Natural killer cell treated with Interleukin-12 subunit alpha and Interleukin-12 subunit beta and Interleukin-15 and Interleukin-18, amount 100 ng/mL, for 72 hours (primary cell): ENCODE measurements at regions not wholly inside any gene's neighbourhood (a gene's known extent, or its start where the extent isn't known, plus 50 kb on each side); places are given as distances from the start of the nearest gene placed in this dataset.

Experiments used
- ATAC-seq, 2 donors: fragments of 150-1000 bp; cut with Tn5 transposase in 1 of 2; sonication (Bioruptor Pico), chemical (Tn5 transposase) in 1 of 2; 2 replicates each; pipeline ENCODE4 v1.10.0; 2021
- DNase-seq: peaks from one replicate; pipeline ENCODE4 v3.0.0; 2022; ENCODE audit warnings: low spot score
- H3K27ac Mint-ChIP-seq, 2 donors: 1 replicate in 1 of 2; 2 replicates in 1 of 2; pipeline ENCODE4 v1.8.0; 2022; ENCODE audit warnings: mixed read lengths in 2 of 2, mild to moderate bottlenecking in 1 of 2, moderate library complexity in 1 of 2
- H3K27me3 Mint-ChIP-seq, 2 donors: 1 replicate in 1 of 2; 2 replicates in 1 of 2; pipeline ENCODE4 v1.8.0; 2022; ENCODE audit warnings: mixed read lengths in 2 of 2
- H3K36me3 Mint-ChIP-seq: one replicate; pipeline ENCODE4 v1.8.0; 2022; ENCODE audit warnings: mixed read lengths
- H3K4me1 Mint-ChIP-seq, 2 donors: 1 replicate in 1 of 2; 2 replicates in 1 of 2; pipeline ENCODE4 v1.8.0; 2022; ENCODE audit warnings: low read depth in 2 of 2, mixed read lengths in 2 of 2, mild to moderate bottlenecking in 1 of 2
- H3K4me3 Mint-ChIP-seq: one replicate; pipeline ENCODE4 v1.8.0; 2022; ENCODE audit warnings: mixed read lengths
- H3K9me3 Mint-ChIP-seq: 2 replicates; pipeline ENCODE4 v1.8.0; 2022; ENCODE audit warnings: mixed read lengths

- H3K4me1 Mint-ChIP-seq = no peaks in the 10 kb centered on the region
- H3K4me3 Mint-ChIP-seq = no peak overlapping the region
- no peaks in the 10 kb centered on the region for H3K36me3 Mint-ChIP-seq
- peaks cover 4% of the 10 kb centered on the region for H3K9me3 Mint-ChIP-seq
- H3K27me3 Mint-ChIP-seq = no peaks in the 10 kb centered on the region
- no peak overlapping the region for H3K27ac Mint-ChIP-seq
- ATAC-seq = no peak
- DNase-seq = no peak
These were observed 497.8 kb downstream of the PLA2G4A start for GRCh38 chr1:187326557-187326956.

- peaks cover 17% of the 10 kb centered on the region for H3K9me3 Mint-ChIP-seq
- no peak for DNase-seq
- ATAC-seq = no peak
- peaks cover 9% of the 10 kb centered on the region for H3K36me3 Mint-ChIP-seq
- no peak overlapping the region for H3K4me3 Mint-ChIP-seq
- H3K27ac Mint-ChIP-seq = no peak overlapping the region
- no peaks in the 10 kb centered on the region for H3K4me1 Mint-ChIP-seq
- H3K27me3 Mint-ChIP-seq = no peaks in the 10 kb centered on the region
These were observed 507.9 kb downstream of the PLA2G4A start for GRCh38 chr1:187336441-187337168.

GRCh38 chr1:187338762-187339412, 510.1 kb downstream of the PLA2G4A start:
- peaks cover 17% of the 10 kb centered on the region for H3K9me3 Mint-ChIP-seq
- no peak for ATAC-seq
- DNase-seq = no peak

GRCh38 chr1:187342495-187342894, 513.7 kb downstream of the PLA2G4A start:
- no peak overlapping the region for H3K4me3 Mint-ChIP-seq
- ATAC-seq = no peak
- DNase-seq = no peak
- H3K36me3 Mint-ChIP-seq = peaks cover 9% of the 10 kb centered on the region
- H3K27ac Mint-ChIP-seq = no peak overlapping the region
- H3K9me3 Mint-ChIP-seq = peaks cover 14% of the 10 kb centered on the region
- no peaks in the 10 kb centered on the region for H3K4me1 Mint-ChIP-seq
- H3K27me3 Mint-ChIP-seq = no peaks in the 10 kb centered on the region

More at GRCh38 chr1:187338762-187339412, 510.1 kb downstream of the PLA2G4A start:
- H3K27me3 Mint-ChIP-seq = no peaks in the 10 kb centered on the region
- no peak overlapping the region for H3K27ac Mint-ChIP-seq
- no peaks in the 10 kb centered on the region for H3K4me1 Mint-ChIP-seq
- peaks cover 9% of the 10 kb centered on the region for H3K36me3 Mint-ChIP-seq
- no peak overlapping the region for H3K4me3 Mint-ChIP-seq

- no peak for DNase-seq
- H3K27me3 Mint-ChIP-seq = no peaks in the 10 kb centered on the region
- H3K4me1 Mint-ChIP-seq = no peaks in the 10 kb centered on the region
- ATAC-seq = no peak
- peaks cover 11% of the 10 kb centered on the region for H3K9me3 Mint-ChIP-seq
- H3K27ac Mint-ChIP-seq = no peak overlapping the region
- peaks cover 7% of the 10 kb centered on the region for H3K36me3 Mint-ChIP-seq
- H3K4me3 Mint-ChIP-seq = no peak overlapping the region
These were observed 545.3 kb downstream of the PLA2G4A start for GRCh38 chr1:187374082-187374481.

- no peak overlapping the region for H3K27ac Mint-ChIP-seq
- H3K9me3 Mint-ChIP-seq = peaks cover 15% of the 10 kb centered on the region
- no peaks in the 10 kb centered on the region for H3K27me3 Mint-ChIP-seq
- H3K4me1 Mint-ChIP-seq = no peaks in the 10 kb centered on the region
- H3K36me3 Mint-ChIP-seq = peaks cover 7% of the 10 kb centered on the region
- no peak for DNase-seq
- H3K4me3 Mint-ChIP-seq = no peak overlapping the region
- no peak for ATAC-seq
These were observed 546.0 kb downstream of the PLA2G4A start for GRCh38 chr1:187374742-187375141.

- H3K27ac Mint-ChIP-seq = no peak overlapping the region
- H3K27me3 Mint-ChIP-seq = no peaks in the 10 kb centered on the region
- ATAC-seq (no peak), DNase-seq (no peak)
- H3K4me1 Mint-ChIP-seq = no peaks in the 10 kb centered on the region
- H3K4me3 Mint-ChIP-seq = no peak overlapping the region
- peaks cover 3% of the 10 kb centered on the region for H3K36me3 Mint-ChIP-seq
- peaks cover 17% of the 10 kb centered on the region for H3K9me3 Mint-ChIP-seq
These were observed 554.6 kb downstream of the PLA2G4A start for GRCh38 chr1:187383366-187383765.

- Mint-ChIP-seq H3K36me3 (no peaks in the 10 kb centered on the region), H3K27me3 (no peaks in the 10 kb centered on the region), H3K4me3 (no peak overlapping the region), H3K4me1 (no peaks in the 10 kb centered on the region), H3K27ac (no peak overlapping the region), H3K9me3 (peaks cover 14% of the 10 kb centered on the region)
- DNase-seq (no peak), ATAC-seq (peak in 1 of 2 donors; percentile 48)
These were observed 555.8 kb downstream of the PLA2G4A start for GRCh38 chr1:187384504-187384903.

- Mint-ChIP-seq H3K27ac (no peak overlapping the region), H3K36me3 (no peaks in the 10 kb centered on the region), H3K4me3 (no peak overlapping the region), H3K27me3 (no peaks in the 10 kb centered on the region), H3K9me3 (peaks cover 6% of the 10 kb centered on the region), H3K4me1 (no peaks in the 10 kb centered on the region)
- ATAC-seq (no peak), DNase-seq (no peak)
These were observed 561.6 kb downstream of the PLA2G4A start for GRCh38 chr1:187390215-187390818.

GRCh38 chr1:187396226-187396625, 567.5 kb downstream of the PLA2G4A start:
- ATAC-seq = no peak
- Mint-ChIP-seq H3K27ac (no peak overlapping the region), H3K9me3 (peaks cover 17% of the 10 kb centered on the region), H3K4me3 (no peak overlapping the region), H3K36me3 (peaks cover 9% of the 10 kb centered on the region), H3K27me3 (no peaks in the 10 kb centered on the region), H3K4me1 (no peaks in the 10 kb centered on the region)
- DNase-seq = no peak

GRCh38 chr1:187396929-187397796, 568.4 kb downstream of the PLA2G4A start:
- no peak overlapping the region for H3K27ac Mint-ChIP-seq
- no peak overlapping the region for H3K4me3 Mint-ChIP-seq
- no peak for DNase-seq
- H3K27me3 Mint-ChIP-seq = no peaks in the 10 kb centered on the region
- peaks cover 17% of the 10 kb centered on the region for H3K9me3 Mint-ChIP-seq
- no peak for ATAC-seq
- peaks cover 9% of the 10 kb centered on the region for H3K36me3 Mint-ChIP-seq
- H3K4me1 Mint-ChIP-seq = no peaks in the 10 kb centered on the region

GRCh38 chr1:187408212-187409004, 579.7 kb downstream of the PLA2G4A start:
- ATAC-seq = no peak
- H3K27me3 Mint-ChIP-seq = no peaks in the 10 kb centered on the region
- H3K27ac Mint-ChIP-seq = no peak overlapping the region
- no peak for DNase-seq
- no peak overlapping the region for H3K4me3 Mint-ChIP-seq
- peaks cover 12% of the 10 kb centered on the region for H3K36me3 Mint-ChIP-seq
- peaks cover 23% of the 10 kb centered on the region for H3K9me3 Mint-ChIP-seq
- H3K4me1 Mint-ChIP-seq = no peaks in the 10 kb centered on the region

GRCh38 chr1:187409341-187409740, 580.6 kb downstream of the PLA2G4A start:
- peaks cover 12% of the 10 kb centered on the region for H3K36me3 Mint-ChIP-seq
- peaks cover 23% of the 10 kb centered on the region for H3K9me3 Mint-ChIP-seq
- ATAC-seq (no peak), DNase-seq (no peak)
- H3K27me3 Mint-ChIP-seq = no peaks in the 10 kb centered on the region
- H3K4me1 Mint-ChIP-seq = no peaks in the 10 kb centered on the region
- H3K27ac Mint-ChIP-seq = no peak overlapping the region
- no peak overlapping the region for H3K4me3 Mint-ChIP-seq
